Astrocyte of the cerebellum (primary cell): ENCODE measurements at regions not wholly inside any gene's neighbourhood (a gene's known extent, or its start where the extent isn't known, plus 50 kb on each side); places are given as distances from the start of the nearest gene placed in this dataset.

ENCODE experiments used
- DNase-seq: peaks from one replicate; pipeline ENCODE4 v3.0.0-alpha.2; 2011; ENCODE audit warnings: low read depth
- H3K4me3 ChIP-seq: 2 replicates; pipeline ENCODE4 v1.5.1; 2011; ENCODE audit warnings: mild to moderate bottlenecking, low read depth, low read length, moderate library complexity
- in situ Hi-C: cut with HindIII; loops from 2 replicates; pipeline ENCODE4 v1.10.0; 2017; ENCODE audit warnings: low sequenced_read_pairs
- TF ChIP-seq, protein P1 (sequence below): IDR thresholded peaks from 2 replicates; pipeline ENCODE4 v1.5.1; 2012; ENCODE audit warnings: low read length, low read depth, moderate library complexity, mild to moderate bottlenecking; ENCODE audit errors: missing control alignments

- TF ChIP-seq, protein P1, sequence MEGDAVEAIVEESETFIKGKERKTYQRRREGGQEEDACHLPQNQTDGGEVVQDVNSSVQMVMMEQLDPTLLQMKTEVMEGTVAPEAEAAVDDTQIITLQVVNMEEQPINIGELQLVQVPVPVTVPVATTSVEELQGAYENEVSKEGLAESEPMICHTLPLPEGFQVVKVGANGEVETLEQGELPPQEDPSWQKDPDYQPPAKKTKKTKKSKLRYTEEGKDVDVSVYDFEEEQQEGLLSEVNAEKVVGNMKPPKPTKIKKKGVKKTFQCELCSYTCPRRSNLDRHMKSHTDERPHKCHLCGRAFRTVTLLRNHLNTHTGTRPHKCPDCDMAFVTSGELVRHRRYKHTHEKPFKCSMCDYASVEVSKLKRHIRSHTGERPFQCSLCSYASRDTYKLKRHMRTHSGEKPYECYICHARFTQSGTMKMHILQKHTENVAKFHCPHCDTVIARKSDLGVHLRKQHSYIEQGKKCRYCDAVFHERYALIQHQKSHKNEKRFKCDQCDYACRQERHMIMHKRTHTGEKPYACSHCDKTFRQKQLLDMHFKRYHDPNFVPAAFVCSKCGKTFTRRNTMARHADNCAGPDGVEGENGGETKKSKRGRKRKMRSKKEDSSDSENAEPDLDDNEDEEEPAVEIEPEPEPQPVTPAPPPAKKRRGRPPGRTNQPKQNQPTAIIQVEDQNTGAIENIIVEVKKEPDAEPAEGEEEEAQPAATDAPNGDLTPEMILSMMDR, result no peak
- H3K4me3 ChIP-seq, result no peak overlapping the region
- DNase-seq, result no peak
- in situ Hi-C loops, result no loop called here
Observed at GRCh38 chr6:23523771-23524170, 602.2 kb upstream of the NRSN1 start.

- TF ChIP-seq, protein P1, result no peak
- in situ Hi-C loops, result no loop called here
- no peak for DNase-seq
- H3K4me3 ChIP-seq, result no peak overlapping the region
Observed at GRCh38 chr6:23524548-23524947, 601.5 kb upstream of the NRSN1 start.

GRCh38 chr6:23526526-23526925 is 599.5 kb upstream of the NRSN1 start:
- in situ Hi-C loops, result no loop called here
- TF ChIP-seq, protein P1, result no peak
- no peak for DNase-seq
- no peak overlapping the region for H3K4me3 ChIP-seq

GRCh38 chr6:23529902-23530301 is 596.1 kb upstream of the NRSN1 start:
- TF ChIP-seq, protein P1, result no peak
- in situ Hi-C loops, result no loop called here
- DNase-seq, result no peak
- no peak overlapping the region for H3K4me3 ChIP-seq

- TF ChIP-seq, protein P1, result no peak
- in situ Hi-C loops, result no loop called here
Observed at GRCh38 chr6:23531666-23532065, 594.3 kb upstream of the NRSN1 start.

DNA sequence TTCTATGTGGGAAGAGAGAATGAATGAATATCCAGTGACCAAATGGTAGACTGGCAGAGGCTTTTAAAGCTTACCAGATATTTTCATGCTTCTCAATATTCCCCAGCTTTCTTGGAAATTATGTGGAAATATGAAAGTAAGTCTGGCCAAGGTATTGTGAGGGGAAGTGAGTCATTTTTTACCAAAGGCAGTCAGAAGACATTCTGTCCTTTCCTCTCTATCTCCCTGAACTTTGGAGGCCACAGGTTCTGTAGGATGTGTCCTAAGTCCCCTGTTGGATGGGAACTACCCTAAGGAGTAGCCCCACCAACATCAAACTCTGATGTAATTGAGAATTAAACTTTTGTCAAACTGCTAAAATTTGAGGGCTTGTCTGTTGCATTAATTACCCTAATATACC is 593.8 kb upstream of the NRSN1 start:
- TF ChIP-seq, protein P1, result no peak
- in situ Hi-C loops, result no loop called here
- H3K4me3 ChIP-seq, result no peak overlapping the region
- DNase-seq, result no peak

More at GRCh38 chr6:23531666-23532065, 594.3 kb upstream of the NRSN1 start:
- no peak overlapping the region for H3K4me3 ChIP-seq
- no peak for DNase-seq

DNA sequence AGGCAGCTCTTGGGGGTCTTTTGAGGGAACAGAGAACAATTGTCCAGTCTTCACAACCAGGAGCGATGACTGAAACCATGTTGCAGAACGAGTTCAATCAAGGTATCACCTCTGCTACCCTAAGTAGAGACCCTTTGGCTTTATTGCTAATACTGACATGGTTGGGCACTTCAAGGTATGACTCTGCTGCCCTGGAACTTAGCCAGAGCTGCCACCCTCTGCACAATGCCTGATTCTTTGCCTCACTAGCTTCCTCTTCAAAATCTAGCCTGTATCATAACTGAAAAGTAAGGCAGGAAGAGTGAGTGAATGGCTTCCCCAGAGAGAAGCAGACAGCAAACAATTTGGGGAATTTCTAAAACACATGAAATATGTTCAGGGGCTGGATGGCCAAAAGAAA is 592.7 kb upstream of the NRSN1 start:
- in situ Hi-C loops, result no loop called here
- TF ChIP-seq, protein P1, result no peak
- H3K4me3 ChIP-seq, result no peak overlapping the region
- DNase-seq, result no peak
